Stimulated activated CD4-positive, alpha-beta T cell treated with anti-CD3 and anti-CD28 coated beads, Interleukin-4, amount 100 ng/mL, for 48 hours (primary cell): ENCODE measurements at regions not wholly inside any gene's neighbourhood (a gene's known extent, or its start where the extent isn't known, plus 50 kb on each side); places are given as distances from the start of the nearest gene placed in this dataset.
"Not testable (repeated sequence)": the region's sequence is repeated elsewhere in the genome, so short reads cannot be mapped to it uniquely, and the experiment has no call there.

Source experiments
- DNase-seq, 2 donors: peaks; one replicate each; pipeline ENCODE4 v3.0.0-alpha.2; 2020; ENCODE audit warnings: low read depth in 2 of 2

GRCh38 chr9:108456903-108457302, 398.9 kb downstream of the ACTL7B start:
- DNase-seq = no peak

GRCh38 chr9:108445431-108446071, 410.2 kb downstream of the ACTL7B start:
- no peak for DNase-seq

- no peak for DNase-seq
Measured at GRCh38 chr9:108444400-108445358, 411.1 kb downstream of the ACTL7B start.

- DNase-seq = no peak
Measured at GRCh38 chr9:108443741-108444140, 412.0 kb downstream of the ACTL7B start.

GRCh38 chr9:108443019-108443633, 412.7 kb downstream of the ACTL7B start:
- no peak for DNase-seq

- no peak for DNase-seq
Measured at GRCh38 chr9:108442627-108443018, 413.2 kb downstream of the ACTL7B start.

GRCh38 chr9:108441726-108442125, 414.1 kb downstream of the ACTL7B start:
- no peak for DNase-seq

- no peak for DNase-seq
Measured at GRCh38 chr9:108441251-108441650, 414.5 kb downstream of the ACTL7B start.

GRCh38 chr9:108439947-108440346, 415.8 kb downstream of the ACTL7B start:
- DNase-seq = no peak

GRCh38 chr9:108437656-108438055, 418.1 kb downstream of the ACTL7B start:
- no peak for DNase-seq

GRCh38 chr9:108436448-108436847, 419.3 kb downstream of the ACTL7B start:
- DNase-seq = no peak

- DNase-seq = no peak
Measured at GRCh38 chr9:108434502-108434901, 421.3 kb downstream of the ACTL7B start.

- DNase-seq = no peak
Measured at GRCh38 chr9:108434036-108434435, 421.8 kb downstream of the ACTL7B start.

GRCh38 chr9:108430655-108431054, 425.1 kb downstream of the ACTL7B start:
- no peak for DNase-seq

- DNase-seq = no peak
Measured at GRCh38 chr9:108427751-108428150, 428.0 kb downstream of the ACTL7B start.

- not testable (repeated sequence) for DNase-seq
Measured at GRCh38 chr9:108426421-108426940, 429.3 kb downstream of the ACTL7B start.

- DNase-seq = no peak
Measured at GRCh38 chr9:108423433-108423832, 432.4 kb downstream of the ACTL7B start.

- no peak for DNase-seq
Measured at GRCh38 chr9:108419379-108419778, 436.4 kb downstream of the ACTL7B start.

- DNase-seq = no peak
Measured at GRCh38 chr9:108417726-108418125, 438.1 kb downstream of the ACTL7B start.

- no peak for DNase-seq
Measured at GRCh38 chr9:108417312-108417711, 438.5 kb downstream of the ACTL7B start.

- no peak for DNase-seq
Measured at GRCh38 chr9:108416324-108416723, 439.5 kb downstream of the ACTL7B start.

- no peak for DNase-seq
Measured at GRCh38 chr9:108413809-108414208, 442.0 kb downstream of the ACTL7B start.
